GM18498 (cell line): ENCODE measurements at regions not wholly inside any gene's neighbourhood (a gene's known extent, or its start where the extent isn't known, plus 50 kb on each side); places are given as distances from the start of the nearest gene placed in this dataset.

Experiments used
- ATAC-seq: cut with Tn5 transposase; IDR thresholded peaks from one replicate; pipeline ENCODE4 v1.9.1; 2021; ENCODE audit warnings: mild to moderate bottlenecking, moderate library complexity; ENCODE audit not compliant: unreplicated experiment

DNA sequence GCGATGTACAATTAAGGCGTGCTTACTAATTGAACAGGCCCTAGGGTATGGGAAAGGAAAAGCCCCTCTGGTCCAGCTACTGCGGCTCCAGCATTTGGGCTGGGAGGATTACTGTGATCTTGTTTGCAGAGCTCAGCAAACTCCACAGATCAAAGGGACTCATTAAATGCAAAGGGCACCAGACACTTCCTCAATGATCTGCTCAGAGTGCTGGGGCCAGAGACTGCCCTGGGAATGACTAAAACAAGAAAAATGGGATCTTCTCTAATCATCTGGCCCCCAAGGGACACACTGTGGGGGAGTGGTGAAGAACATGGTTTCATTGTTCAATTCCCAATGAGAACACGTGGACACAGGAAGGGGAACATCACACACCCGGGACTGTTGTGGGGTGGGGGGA is 85.0 kb downstream of the MARCHF4 start:
- no peak for ATAC-seq

DNA sequence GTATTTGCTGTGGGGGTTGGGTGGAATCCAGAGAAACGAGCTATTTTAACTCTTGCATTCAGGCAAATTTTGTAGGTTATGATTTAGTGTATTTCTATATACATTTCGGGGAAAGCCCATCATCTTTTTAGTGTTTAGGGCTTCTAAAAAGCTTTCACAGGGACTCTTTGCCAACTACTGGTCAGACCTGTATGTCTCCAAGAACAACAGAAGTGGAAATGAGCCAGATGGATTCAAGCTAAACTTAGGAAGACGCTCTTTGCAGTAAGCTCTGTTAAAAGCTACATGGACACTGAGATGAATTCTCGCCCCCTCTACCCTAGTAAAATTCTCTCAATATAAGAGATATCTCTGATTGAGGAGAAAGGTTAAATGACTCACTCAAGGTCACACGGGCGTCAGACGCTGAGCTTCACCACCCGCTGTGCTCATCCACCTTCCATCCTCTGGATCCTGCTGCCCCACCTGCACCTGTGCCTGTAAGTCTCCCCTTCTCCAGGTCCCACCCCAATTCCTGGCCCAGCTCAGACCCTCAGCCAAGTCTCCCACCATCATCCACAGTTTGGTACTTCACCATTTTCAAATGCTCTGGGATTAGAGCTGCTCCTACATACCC is 85.6 kb downstream of the MARCHF4 start:
- no peak for ATAC-seq

DNA sequence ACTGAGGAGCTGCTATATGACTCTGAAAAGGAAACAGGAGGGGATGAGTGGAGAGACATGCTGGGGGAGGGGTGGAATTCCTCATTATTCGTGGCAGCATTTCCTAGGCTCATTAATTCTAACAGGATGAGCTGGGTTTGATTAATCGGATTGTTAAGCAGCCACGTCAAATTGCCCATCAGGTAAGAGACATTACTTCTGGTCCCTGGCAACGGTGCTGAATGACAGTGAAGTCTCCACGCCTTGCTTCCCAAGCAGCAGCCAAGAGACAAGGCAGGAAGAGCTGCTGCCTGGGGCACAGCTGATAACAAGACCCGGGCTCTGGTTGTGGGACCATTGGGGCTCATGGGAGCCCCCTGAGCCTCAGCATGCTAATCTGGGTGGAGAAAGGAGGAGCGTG is 86.6 kb downstream of the MARCHF4 start:
- ATAC-seq = no peak

DNA sequence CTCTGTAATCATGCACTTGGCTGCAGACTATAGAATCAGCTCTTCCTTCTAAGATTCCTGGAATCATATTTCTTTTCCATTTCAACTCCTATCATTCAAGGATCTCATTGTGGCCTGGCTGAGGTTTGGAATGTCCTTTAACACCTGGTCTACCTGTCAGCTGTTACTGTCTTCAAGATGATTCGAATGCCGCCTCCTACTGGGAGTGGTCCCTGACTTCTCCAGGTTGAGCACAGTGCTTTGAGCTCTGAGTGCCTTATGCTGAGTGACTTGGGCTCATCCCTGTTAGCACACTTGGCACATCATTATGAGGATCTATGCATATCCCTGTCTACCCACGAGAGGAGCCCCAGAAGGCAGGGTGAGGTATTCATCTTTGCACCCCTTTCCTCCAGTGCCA is 87.6 kb downstream of the MARCHF4 start:
- ATAC-seq = no peak

DNA sequence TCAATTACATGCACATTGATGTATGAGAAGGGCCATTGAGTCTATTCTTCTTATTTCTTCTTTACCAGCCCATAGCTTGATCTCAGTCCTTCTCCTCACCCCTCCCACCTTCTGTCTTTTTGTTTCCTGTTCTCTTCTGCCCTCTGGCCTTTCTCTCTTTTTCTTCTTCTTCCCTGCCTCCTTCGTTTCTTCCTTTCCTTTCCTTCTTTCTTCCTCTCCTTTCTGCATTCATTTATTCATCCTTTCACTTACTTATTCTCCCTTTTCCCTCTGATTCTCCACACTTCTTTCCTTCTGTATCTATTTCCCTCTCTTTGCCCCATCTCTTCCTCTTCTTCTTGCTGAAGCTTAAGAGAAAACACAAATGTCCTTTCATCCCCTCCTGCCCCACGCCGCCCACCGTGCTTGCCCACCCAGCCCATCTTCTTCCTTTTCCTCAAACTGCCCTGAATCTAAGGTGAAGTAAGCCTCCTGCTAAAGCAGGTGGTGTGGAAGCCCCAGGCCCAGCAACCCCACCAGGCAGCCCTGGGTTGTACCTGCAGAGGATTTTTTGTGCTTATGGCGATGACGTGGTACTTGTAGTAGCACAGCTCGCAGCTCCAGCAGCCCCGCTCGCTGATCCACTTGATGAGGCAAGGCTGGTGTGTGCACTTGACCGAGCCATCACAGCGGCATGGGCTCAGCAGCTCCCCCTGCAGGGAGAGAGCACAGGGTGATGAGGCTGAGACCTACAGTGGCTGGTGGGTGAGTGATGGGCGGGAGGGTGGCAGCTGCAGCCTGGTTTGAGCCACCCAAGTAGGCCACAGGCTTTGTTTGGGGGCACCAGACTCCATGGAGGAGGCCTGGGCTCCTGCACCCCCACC is 89.0 kb downstream of the MARCHF4 start:
- ATAC-seq = peak; percentile 53

DNA sequence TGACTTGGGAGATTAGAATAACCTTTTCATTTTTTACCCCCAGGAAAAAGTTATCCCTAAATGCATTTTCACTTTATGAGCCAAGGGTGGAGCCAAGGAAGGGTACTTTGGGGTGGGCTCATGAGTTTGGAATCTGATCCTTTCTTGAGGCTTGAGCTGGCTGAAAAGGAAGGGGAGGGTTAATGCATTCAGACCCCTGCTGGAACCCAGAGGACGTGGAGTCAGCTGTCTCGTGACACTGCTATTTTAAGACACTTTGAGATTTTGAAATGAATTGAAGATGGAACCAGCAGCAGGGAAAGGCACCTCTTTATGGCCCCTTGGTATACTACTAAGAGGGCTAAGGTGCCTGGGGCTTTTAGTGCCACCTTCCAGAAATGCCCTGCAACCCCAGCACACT is 90.4 kb downstream of the MARCHF4 start:
- no peak for ATAC-seq

DNA sequence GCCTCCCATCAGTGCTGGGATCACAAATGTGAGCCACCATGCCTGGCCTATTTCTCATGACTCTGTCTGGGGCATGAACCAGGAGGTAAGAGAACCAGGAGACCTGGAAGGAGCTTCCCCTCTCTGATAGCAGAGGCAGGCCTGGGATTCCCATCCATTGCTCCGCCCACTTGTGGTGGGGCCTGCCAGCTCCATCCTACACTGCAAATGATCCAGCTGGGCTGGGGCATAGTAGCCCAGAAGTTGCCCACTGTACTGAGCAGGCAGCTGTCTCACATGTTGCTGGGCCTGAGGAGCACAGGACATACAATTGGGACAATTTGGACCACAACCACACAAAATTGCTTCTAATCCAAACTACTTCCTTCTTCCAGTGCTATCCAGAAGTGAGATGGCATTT is 91.0 kb downstream of the MARCHF4 start:
- ATAC-seq = no peak

DNA sequence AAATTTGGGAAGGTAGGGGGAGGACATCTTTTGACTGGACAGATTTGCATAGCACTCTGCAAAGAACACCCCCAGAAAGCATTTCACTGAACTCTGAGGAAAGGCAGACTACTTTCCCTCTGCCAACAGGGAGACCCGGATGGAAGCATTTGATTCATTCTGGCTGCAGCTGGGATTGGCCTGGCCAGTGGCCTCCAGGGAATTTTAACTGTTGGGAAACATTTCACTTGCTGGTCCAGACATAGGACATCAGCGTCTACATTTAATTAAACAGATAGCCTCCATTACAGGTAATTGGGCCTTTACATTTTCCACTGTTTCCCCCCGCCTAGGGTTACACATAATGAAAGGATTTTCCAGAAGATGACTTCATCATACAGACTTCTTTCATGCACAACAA is 92.8 kb downstream of the MARCHF4 start:
- no peak for ATAC-seq

DNA sequence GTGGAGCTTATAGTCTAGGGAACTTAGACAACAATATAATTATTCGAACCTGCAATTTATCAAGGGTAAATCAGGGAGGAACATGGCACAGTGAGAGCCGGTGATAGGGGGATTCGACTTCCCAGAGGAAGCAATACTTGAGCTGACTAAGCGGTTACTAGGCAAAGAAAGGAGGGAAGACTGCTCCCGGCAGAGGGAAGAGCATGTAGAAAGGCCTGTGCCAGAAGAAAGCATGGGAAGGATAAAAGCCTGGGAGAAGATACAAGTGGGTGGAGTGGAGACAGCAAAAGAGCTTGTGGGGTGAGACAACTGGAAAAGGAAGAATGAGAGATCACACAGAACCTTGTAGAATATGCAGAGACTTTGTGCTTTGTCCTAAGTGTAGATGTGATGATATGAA is 93.3 kb downstream of the MARCHF4 start:
- ATAC-seq = no peak

DNA sequence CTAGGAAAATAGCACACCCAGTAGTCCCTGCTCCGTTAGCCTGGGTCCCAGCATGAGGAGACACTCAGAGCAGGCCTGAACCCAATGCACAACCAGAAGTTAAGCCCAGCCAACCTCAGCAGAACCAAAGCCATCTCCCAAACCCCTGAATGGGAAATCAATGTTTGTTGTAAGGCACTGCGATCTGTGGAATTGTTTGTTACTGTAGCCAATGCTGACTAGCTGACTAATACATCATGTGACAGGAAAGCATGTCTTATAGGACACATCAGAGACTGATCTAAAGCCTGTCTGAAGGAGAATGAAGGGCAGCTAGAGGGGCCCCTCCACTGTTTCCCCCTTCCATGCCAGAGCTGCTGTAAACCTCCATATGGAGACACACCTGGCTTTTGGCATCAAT is 96.4 kb downstream of the MARCHF4 start:
- ATAC-seq = no peak

DNA sequence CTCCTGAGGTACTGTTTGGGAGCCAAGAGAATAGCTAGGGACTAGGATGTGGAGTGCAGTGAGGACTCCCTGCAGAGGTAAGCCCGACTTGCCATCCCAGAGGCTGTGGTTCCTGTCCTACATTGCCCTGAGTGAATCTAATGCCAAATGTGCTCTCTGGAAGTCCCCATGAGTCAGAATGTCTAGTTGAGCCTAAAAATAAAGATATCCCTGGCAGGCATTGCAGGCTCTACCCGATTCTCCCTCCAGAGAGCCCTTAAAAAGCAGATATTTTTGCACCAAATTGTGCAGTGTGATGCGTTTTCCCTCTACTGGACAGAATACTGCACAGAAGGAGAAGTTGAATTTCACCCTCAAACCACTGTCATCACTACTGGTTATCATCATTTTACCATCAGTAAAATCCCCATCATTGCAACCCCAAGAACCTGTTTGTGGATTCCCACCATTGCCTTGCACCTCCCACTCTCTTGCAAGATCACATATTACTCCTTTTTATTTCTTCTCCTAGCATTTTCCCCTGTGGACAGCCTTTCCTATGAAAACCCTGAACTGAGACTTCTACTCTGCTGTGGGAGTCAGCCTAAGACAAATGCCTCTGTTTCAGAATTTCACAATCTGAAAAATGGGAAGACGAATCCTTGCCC is 98.0 kb downstream of the MARCHF4 start:
- no peak for ATAC-seq

DNA sequence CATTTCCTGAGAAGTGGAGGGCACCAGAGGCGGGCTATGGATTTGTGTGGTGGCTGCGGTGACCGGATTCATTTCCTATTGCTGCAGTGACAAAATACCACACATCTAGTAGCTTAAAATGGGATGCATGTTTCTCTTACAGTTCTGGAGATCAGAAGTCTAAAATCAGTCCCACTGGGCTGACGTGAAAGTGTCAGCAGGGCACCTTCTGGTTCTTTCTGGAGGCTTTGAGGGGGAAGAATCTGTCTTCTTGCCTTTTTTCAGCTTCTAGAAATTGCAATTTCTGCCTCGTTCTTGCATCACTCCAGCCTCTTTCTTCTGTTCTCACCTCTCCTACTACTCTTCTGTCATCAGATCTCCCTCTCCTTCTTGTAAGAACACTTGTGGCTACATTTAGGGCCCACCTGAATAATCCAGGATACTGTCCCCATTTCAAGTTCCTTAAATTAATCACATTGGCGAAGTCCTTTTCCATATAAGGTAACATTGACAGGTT is 111.2 kb downstream of the MARCHF4 start:
- no peak for ATAC-seq

DNA sequence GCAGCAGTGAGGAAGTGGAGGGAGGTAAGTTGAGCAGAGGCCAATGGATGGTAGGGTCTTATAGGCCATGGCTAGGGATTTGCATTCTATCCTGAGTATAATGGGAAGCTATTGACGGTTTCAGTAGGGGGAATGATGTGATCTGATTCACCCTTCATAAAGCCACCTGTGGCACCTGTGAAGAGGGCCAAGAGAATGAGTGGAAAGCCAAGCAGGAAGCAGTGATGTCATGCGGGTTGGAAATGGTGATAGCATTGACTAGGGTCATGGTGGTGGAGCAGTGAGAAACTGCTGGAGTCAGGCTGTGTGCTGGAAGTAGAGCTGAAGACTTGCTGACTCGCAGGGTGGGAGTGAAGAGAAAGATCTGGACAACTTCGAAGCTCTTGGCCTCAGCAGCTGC is 111.7 kb downstream of the MARCHF4 start:
- no peak for ATAC-seq

DNA sequence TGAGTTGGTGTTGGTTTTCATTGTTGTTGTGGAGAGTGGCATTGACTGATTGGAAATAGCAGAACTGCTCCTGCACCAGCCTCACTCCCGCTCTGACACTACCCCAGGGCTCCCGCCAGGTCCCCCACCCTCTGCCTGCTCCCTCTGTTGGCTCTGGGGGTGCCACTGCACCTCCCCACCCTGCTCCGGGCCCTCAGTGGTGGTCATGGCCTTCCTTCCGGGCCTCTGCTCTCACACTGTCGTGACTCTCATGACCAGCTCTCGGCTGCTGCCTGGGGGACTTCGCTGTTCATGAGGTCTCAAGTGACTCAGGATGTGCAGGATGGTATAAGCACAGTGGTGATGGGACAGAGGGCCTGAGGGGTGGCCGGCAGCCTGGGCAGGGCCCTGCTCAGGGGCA is 113.2 kb downstream of the MARCHF4 start:
- ATAC-seq = no peak

DNA sequence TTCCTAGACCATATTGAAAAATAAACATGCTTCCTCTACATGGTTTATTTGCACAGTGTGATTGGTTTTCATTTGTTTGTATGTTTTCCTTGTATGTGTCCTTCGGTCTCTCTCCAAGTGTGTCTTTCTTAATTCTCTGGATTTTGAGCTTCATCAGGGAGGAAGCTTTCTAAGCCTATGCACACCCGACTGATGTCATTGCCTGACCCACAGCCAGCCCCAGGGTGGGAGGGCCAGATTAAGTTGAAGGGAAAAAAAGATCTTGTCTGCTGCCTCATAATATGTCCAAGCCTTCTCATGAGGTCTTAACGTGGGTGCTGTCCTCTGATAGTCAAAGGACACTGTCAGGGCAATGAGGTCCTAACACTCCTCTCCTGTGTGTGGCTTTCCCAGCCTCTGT is 115.2 kb downstream of the MARCHF4 start:
- no peak for ATAC-seq
